HCT116 (cell line): ENCODE measurements at regions not wholly inside any gene's neighbourhood (a gene's known extent, or its start where the extent isn't known, plus 50 kb on each side); places are given as distances from the start of the nearest gene placed in this dataset.
"Not testable (repeated sequence)": the region's sequence is repeated elsewhere in the genome, so short reads cannot be mapped to it uniquely, and the experiment has no call there.

Experiments
- CTCF ChIP-seq, 3 experiments: fragments of 200-600 bp in 1 of 3; sonication (generic) in 1 of 3; IDR thresholded peaks in 2 of 3; conservative IDR thresholded peaks in 1 of 3; 2 replicates each; pipeline ENCODE4 v1.5.1; 2012 to 2017; ENCODE audit warnings: low read depth in 2 of 3, low read length in 2 of 3, antibody characterized with exemption in 1 of 3, borderline replicate concordance in 1 of 3, control low read depth in 1 of 3, mild to moderate bottlenecking in 1 of 3, mixed read lengths in 1 of 3, mixed run types in 1 of 3, moderate library complexity in 1 of 3; ENCODE audit not compliant: insufficient read depth in 1 of 3
- POLR2A ChIP-seq: IDR thresholded peaks from 2 replicates; pipeline ENCODE4 v1.7.0; 2011; ENCODE audit warnings: borderline replicate concordance; ENCODE audit not compliant: insufficient read depth, insufficient read length; ENCODE audit errors: extremely low read depth

DNA sequence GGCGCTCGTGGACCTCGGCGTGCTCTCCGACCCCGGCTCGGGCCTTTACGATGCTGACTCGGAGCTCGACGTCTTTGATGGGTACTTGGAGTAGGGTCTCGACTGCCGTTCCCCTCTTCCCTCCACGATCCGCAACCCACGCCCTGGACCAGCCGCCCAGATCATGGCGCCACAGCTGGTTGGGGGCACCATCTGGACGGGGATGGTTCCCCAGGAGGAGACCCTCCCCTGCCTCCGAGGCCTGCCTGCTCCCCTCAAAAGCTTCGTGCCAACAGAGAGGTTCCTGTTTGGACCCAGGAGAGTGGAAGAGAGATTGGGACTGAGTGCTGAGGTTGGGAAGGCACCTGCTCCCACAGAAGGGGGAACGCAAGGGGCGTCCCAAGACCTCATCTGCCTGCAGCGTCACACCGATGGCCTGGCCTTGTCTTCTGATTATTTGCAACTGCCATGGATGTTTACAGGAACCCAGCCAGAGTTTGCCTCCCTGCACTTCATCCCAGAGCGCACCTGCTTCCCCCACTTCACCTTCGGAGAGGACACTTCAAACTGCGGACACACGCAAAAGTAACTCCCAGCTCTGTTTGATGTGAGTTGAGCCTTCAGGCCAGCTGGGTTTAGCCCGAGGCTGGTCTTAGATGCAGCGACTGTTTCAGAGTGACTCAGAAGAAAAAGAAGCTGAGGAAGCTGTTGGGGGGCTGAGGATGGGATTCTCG lies 71.2 kb upstream of the NIPA1 start:
- TF ChIP-seq POLR2A; CTCF (IDR thresholded peaks at IDR 0.05 in 2 of 3, conservative IDR thresholded peaks at IDR 0.05 in 1 of 3; ENCODE audit: borderline replicate concordance in 1 of 3, insufficient read depth in 1 of 3, low read depth in 2 of 3, low read length in 2 of 3): not testable (repeated sequence)
